HCT116 (cell line): ENCODE measurements at regions not wholly inside any gene's neighbourhood (a gene's known extent, or its start where the extent isn't known, plus 50 kb on each side); places are given as distances from the start of the nearest gene placed in this dataset.

Source experiments
- CEBPB ChIP-seq: IDR thresholded peaks from 2 replicates; pipeline ENCODE4 v1.6.1; 2012; ENCODE audit warnings: low read depth
- CTCF ChIP-seq, 3 experiments: fragments of 200-600 bp in 1 of 3; sonication (generic) in 1 of 3; IDR thresholded peaks in 2 of 3; conservative IDR thresholded peaks in 1 of 3; 2 replicates each; pipeline ENCODE4 v1.5.1; 2012 to 2017; ENCODE audit warnings: low read depth in 2 of 3, low read length in 2 of 3, antibody characterized with exemption in 1 of 3, borderline replicate concordance in 1 of 3, control low read depth in 1 of 3, mild to moderate bottlenecking in 1 of 3, mixed read lengths in 1 of 3, mixed run types in 1 of 3, moderate library complexity in 1 of 3; ENCODE audit not compliant: insufficient read depth in 1 of 3
- EZH2phosphoT487 ChIP-seq: fragments of 200-600 bp; IDR thresholded peaks from 2 replicates; pipeline ENCODE4 v1.6.1; 2018; ENCODE audit warnings: antibody characterized with exemption, borderline replicate concordance
- FOSL1 ChIP-seq: IDR thresholded peaks from 2 replicates; pipeline ENCODE4 v1.6.1; 2012; ENCODE audit warnings: low read depth
- POLR2A ChIP-seq: IDR thresholded peaks from 2 replicates; pipeline ENCODE4 v1.7.0; 2011; ENCODE audit warnings: borderline replicate concordance; ENCODE audit not compliant: insufficient read depth, insufficient read length; ENCODE audit errors: extremely low read depth
- RAD21 ChIP-seq: IDR thresholded peaks from 2 replicates; pipeline ENCODE4 v1.6.1; 2012; ENCODE audit warnings: low read depth, mild to moderate bottlenecking
- REST ChIP-seq: IDR thresholded peaks from 2 replicates; pipeline ENCODE4 v1.6.1; 2012; ENCODE audit warnings: low read depth
- YY1 ChIP-seq: IDR thresholded peaks from 2 replicates; pipeline ENCODE4 v1.6.1; 2011; ENCODE audit warnings: low read length, low read depth, moderate library complexity, mild to moderate bottlenecking; ENCODE audit not compliant: insufficient replicate concordance; ENCODE audit errors: extremely low read depth

GRCh38 chr1:198922638-198923430 lies 284.0 kb downstream of the PTPRC start:
- TF ChIP-seq CTCF (IDR thresholded peaks at IDR 0.05 in 2 of 3, conservative IDR thresholded peaks at IDR 0.05 in 1 of 3; ENCODE audit: borderline replicate concordance in 1 of 3, insufficient read depth in 1 of 3, low read depth in 2 of 3, low read length in 2 of 3) (no peak), REST (no peak), FOSL1 (no peak), EZH2phosphoT487 (no peak), POLR2A (no peak), RAD21 (no peak), YY1 (no peak), CEBPB (no peak)
